OCI-LY1 (cell line): ENCODE measurements at regions not wholly inside any gene's neighbourhood (a gene's known extent, or its start where the extent isn't known, plus 50 kb on each side); places are given as distances from the start of the nearest gene placed in this dataset.

Source experiments
- H2AFZ ChIP-seq: fragments of 200-600 bp; sonication (generic), shearing (Covaris generic); 2 replicates; pipeline ENCODE4 v1.6.0; 2014; ENCODE audit warnings: antibody characterized with exemption, mild to moderate bottlenecking, low read length
- H3F3A ChIP-seq: fragments of 200-600 bp; sonication (generic), shearing (Covaris generic); 2 replicates; pipeline ENCODE4 v1.6.0; 2014; ENCODE audit warnings: mild to moderate bottlenecking, antibody characterized with exemption, low read length, moderate library complexity; ENCODE audit not compliant: insufficient read depth
- H3K27ac ChIP-seq: fragments of 200-600 bp; sonication (generic); 2 replicates; pipeline ENCODE4 v1.5.1; 2014; ENCODE audit warnings: low read length, mixed run types, mild to moderate bottlenecking, low read depth; ENCODE audit not compliant: poor library complexity, severe bottlenecking
- H3K27me3 ChIP-seq: fragments of 200-600 bp; sonication (generic); 2 replicates; pipeline ENCODE4 v1.6.0; 2014; ENCODE audit warnings: antibody characterized with exemption, mild to moderate bottlenecking, low read length, moderate library complexity; ENCODE audit not compliant: insufficient read depth
- H3K36me3 ChIP-seq: fragments of 200-600 bp; sonication (generic); 2 replicates; pipeline ENCODE4 v1.6.1; 2014; ENCODE audit warnings: mild to moderate bottlenecking, antibody characterized with exemption, low read length, moderate library complexity, mixed read lengths; ENCODE audit not compliant: insufficient read depth
- H3K4me1 ChIP-seq: fragments of 200-600 bp; sonication (generic); 2 replicates; pipeline ENCODE4 v1.5.1; 2014; ENCODE audit warnings: mild to moderate bottlenecking, low read length, moderate library complexity; ENCODE audit not compliant: insufficient read depth, severe bottlenecking
- H3K4me2 ChIP-seq: fragments of 200-600 bp; sonication (generic), shearing (Covaris generic); 2 replicates; pipeline ENCODE4 v1.6.1; 2014; ENCODE audit warnings: low read length
- H3K4me3 ChIP-seq: fragments of 200-600 bp; sonication (generic); 2 replicates; pipeline ENCODE4 v1.5.1; 2014; ENCODE audit warnings: low read length, low read depth, mild to moderate bottlenecking, mixed read lengths; ENCODE audit not compliant: poor library complexity, severe bottlenecking
- H3K79me2 ChIP-seq: fragments of 200-600 bp; shearing (Covaris generic); 2 replicates; pipeline ENCODE4 v1.6.1; 2016; ENCODE audit warnings: mixed run types, low read length, mixed read lengths; ENCODE audit not compliant: insufficient read depth
- H3K9ac ChIP-seq: fragments of 200-600 bp; sonication (generic), shearing (Covaris generic); 2 replicates; pipeline ENCODE4 v1.6.1; 2014; ENCODE audit warnings: mild to moderate bottlenecking, low read length, mixed read lengths
- H3K9me2 ChIP-seq: fragments of 200-600 bp; sonication (generic), shearing (Covaris generic); 2 replicates; pipeline ENCODE4 v1.6.1; 2014; ENCODE audit warnings: low read depth, mild to moderate bottlenecking, low read length, mixed read lengths
- H3K9me3 ChIP-seq: fragments of 200-600 bp; shearing (Covaris generic); 2 replicates; pipeline ENCODE4 v1.6.1; 2014; ENCODE audit warnings: low read length, mixed read lengths
- H4K20me1 ChIP-seq: fragments of 200-600 bp; sonication (generic), shearing (Covaris generic); 2 replicates; pipeline ENCODE4 v1.6.0; 2016; ENCODE audit warnings: mild to moderate bottlenecking, low read length; ENCODE audit not compliant: insufficient read depth
- EZH2 ChIP-seq: fragments of 200-600 bp; sonication (generic), shearing (Covaris generic); IDR thresholded peaks from 2 replicates; pipeline ENCODE4 v1.8.0; 2017; ENCODE audit warnings: borderline replicate concordance, mixed run types, mild to moderate bottlenecking, antibody characterized with exemption, low read length, moderate library complexity, mixed read lengths
- TF ChIP-seq, protein P1 (sequence below): fragments of 200-600 bp; sonication (generic), shearing (Covaris generic); IDR thresholded peaks from 2 replicates; pipeline ENCODE4 v1.5.1; 2017; ENCODE audit warnings: mild to moderate bottlenecking, antibody characterized with exemption, low read length, moderate library complexity, mixed read lengths

DNA sequence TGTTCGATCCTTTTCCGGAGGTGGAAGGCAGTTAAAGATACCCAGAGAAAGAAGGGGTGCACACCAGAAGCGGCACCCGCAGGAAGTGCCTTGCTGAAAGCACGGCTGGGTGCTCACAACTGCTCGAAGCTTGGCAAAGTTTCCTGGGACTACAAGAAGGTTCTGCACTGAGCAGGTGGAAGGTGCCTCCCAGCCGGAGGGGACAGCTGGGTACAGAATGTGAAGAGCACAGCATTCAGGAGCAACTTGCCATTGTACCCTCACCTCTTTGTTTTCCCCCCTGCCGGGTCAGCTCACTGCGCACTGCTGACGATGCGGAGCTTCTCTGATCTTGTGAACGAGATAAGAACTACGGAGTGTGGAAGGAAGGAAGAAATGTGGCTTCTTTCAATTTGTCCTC is 289.2 kb downstream of the FBXW7 start:
- H3K4me3 ChIP-seq, result no peak overlapping the region
- H3K4me1 ChIP-seq, result no peaks in the 10 kb centered on the region
- no peak overlapping the region for H2AFZ ChIP-seq
- H3K79me2 ChIP-seq, result no peaks in the 10 kb centered on the region
- no peaks in the 10 kb centered on the region for H3K9me3 ChIP-seq
- H3K9ac ChIP-seq, result no peak overlapping the region
- H3K4me2 ChIP-seq, result no peak overlapping the region
- H3K27me3 ChIP-seq, result peaks cover 3% of the 10 kb centered on the region; the same call in 1 of the 2 replicates
- TF ChIP-seq, protein P1, sequence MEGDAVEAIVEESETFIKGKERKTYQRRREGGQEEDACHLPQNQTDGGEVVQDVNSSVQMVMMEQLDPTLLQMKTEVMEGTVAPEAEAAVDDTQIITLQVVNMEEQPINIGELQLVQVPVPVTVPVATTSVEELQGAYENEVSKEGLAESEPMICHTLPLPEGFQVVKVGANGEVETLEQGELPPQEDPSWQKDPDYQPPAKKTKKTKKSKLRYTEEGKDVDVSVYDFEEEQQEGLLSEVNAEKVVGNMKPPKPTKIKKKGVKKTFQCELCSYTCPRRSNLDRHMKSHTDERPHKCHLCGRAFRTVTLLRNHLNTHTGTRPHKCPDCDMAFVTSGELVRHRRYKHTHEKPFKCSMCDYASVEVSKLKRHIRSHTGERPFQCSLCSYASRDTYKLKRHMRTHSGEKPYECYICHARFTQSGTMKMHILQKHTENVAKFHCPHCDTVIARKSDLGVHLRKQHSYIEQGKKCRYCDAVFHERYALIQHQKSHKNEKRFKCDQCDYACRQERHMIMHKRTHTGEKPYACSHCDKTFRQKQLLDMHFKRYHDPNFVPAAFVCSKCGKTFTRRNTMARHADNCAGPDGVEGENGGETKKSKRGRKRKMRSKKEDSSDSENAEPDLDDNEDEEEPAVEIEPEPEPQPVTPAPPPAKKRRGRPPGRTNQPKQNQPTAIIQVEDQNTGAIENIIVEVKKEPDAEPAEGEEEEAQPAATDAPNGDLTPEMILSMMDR, result no peak
- TF ChIP-seq EZH2, result no peak
- H3K27ac ChIP-seq, result no peak overlapping the region
- no peaks in the 10 kb centered on the region for H3K9me2 ChIP-seq
- no peaks in the 10 kb centered on the region for H3F3A ChIP-seq
- no peaks in the 10 kb centered on the region for H4K20me1 ChIP-seq
- no peaks in the 10 kb centered on the region for H3K36me3 ChIP-seq

DNA sequence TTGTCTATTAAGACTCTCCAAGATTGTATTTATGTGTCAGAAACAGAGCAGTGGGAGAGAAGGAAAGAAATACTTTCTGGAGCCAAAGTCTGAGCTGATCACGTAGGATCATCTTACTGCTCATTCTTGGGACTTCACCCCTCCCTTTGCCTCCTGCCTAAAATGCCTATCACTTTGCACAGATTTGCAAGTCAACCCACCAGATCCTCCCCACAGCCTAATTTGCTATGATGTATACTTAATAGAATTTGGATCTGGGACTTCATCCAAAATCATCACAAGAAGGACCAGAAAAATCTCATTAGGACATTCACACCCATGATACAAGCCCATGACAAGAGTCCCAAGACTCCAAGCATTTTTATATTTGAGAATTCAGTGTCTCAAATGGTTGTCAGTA is 290.2 kb downstream of the FBXW7 start:
- H3K36me3 ChIP-seq, result no peaks in the 10 kb centered on the region
- H3K4me2 ChIP-seq, result no peak overlapping the region
- H3K4me1 ChIP-seq, result no peaks in the 10 kb centered on the region
- TF ChIP-seq, protein P1, result no peak
- no peak for TF ChIP-seq EZH2
- H4K20me1 ChIP-seq, result no peaks in the 10 kb centered on the region
- no peaks in the 10 kb centered on the region; the same call in 1 of the 2 replicates for H3K27me3 ChIP-seq
- H3K79me2 ChIP-seq, result no peaks in the 10 kb centered on the region
- no peak overlapping the region for H3K27ac ChIP-seq
- H3K9me3 ChIP-seq, result no peaks in the 10 kb centered on the region
- no peak overlapping the region for H3K4me3 ChIP-seq
- H2AFZ ChIP-seq, result no peak overlapping the region
- H3K9ac ChIP-seq, result no peak overlapping the region
- H3K9me2 ChIP-seq, result no peaks in the 10 kb centered on the region
- no peaks in the 10 kb centered on the region for H3F3A ChIP-seq

DNA sequence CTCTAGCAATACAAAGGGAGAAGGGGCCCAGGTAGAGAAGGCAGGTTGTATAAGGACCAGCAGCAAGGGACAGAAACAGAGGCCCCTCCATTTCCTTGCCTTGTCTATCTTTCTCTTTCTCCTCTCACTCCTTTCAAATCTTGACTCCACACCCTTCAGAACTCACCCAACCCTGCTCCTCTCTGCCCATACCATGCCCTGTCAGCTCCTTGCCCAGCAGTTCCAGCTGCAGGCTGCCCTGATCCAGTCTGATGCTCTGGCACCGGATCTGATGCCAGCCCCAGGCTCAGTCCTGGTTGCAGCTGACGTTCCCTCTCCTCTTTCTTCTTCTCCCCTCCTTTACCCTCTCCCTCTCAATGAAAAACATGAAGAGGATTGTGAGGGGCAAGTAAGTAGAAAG is 291.2 kb downstream of the FBXW7 start:
- no peaks in the 10 kb centered on the region for H3K4me1 ChIP-seq
- no peaks in the 10 kb centered on the region for H3F3A ChIP-seq
- no peaks in the 10 kb centered on the region for H3K9me2 ChIP-seq
- TF ChIP-seq, protein P1, result no peak
- TF ChIP-seq EZH2, result no peak
- no peak overlapping the region for H3K4me3 ChIP-seq
- no peaks in the 10 kb centered on the region for H3K79me2 ChIP-seq
- H3K36me3 ChIP-seq, result no peaks in the 10 kb centered on the region
- H3K9ac ChIP-seq, result no peak overlapping the region
- no peaks in the 10 kb centered on the region for H3K9me3 ChIP-seq
- H2AFZ ChIP-seq, result no peak overlapping the region
- H4K20me1 ChIP-seq, result no peaks in the 10 kb centered on the region
- H3K27ac ChIP-seq, result no peak overlapping the region
- H3K4me2 ChIP-seq, result no peak overlapping the region
- H3K27me3 ChIP-seq, result no peaks in the 10 kb centered on the region; the same call in 1 of the 2 replicates
